T1000 (cell line): ENCODE measurements at regions not wholly inside any gene's neighbourhood (a gene's known extent, or its start where the extent isn't known, plus 50 kb on each side); places are given as distances from the start of the nearest gene placed in this dataset.
"Not testable (repeated sequence)": the region's sequence is repeated elsewhere in the genome, so short reads cannot be mapped to it uniquely, and the experiment has no call there.

Experiments
- DNase-seq: peaks from one replicate; lab custom pipeline; 2025; ENCODE audit warnings: mixed read lengths; lab: John Stamatoyannopoulos, UW

- no peak for DNase-seq
Observed at GRCh38 chr4:117574085-117574484, 460.2 kb upstream of the NDST3 start.

GRCh38 chr4:117575850-117576249 is 458.4 kb upstream of the NDST3 start:
- DNase-seq = no peak

- no peak for DNase-seq
Observed at GRCh38 chr4:117577686-117578311, 456.5 kb upstream of the NDST3 start.

- DNase-seq = no peak
Observed at GRCh38 chr4:117588771-117589170, 445.5 kb upstream of the NDST3 start.

- DNase-seq = no peak
Observed at GRCh38 chr4:117596917-117597480, 437.3 kb upstream of the NDST3 start.

- DNase-seq = not testable (repeated sequence)
Observed at GRCh38 chr4:117599393-117599792, 434.9 kb upstream of the NDST3 start.

- DNase-seq = not testable (repeated sequence)
Observed at GRCh38 chr4:117600936-117601335, 433.4 kb upstream of the NDST3 start.

GRCh38 chr4:117610706-117611308 is 423.5 kb upstream of the NDST3 start:
- no peak for DNase-seq

GRCh38 chr4:117621673-117622072 is 412.6 kb upstream of the NDST3 start:
- no peak for DNase-seq

GRCh38 chr4:117623326-117623725 is 411.0 kb upstream of the NDST3 start:
- DNase-seq = peak; percentile 41

- DNase-seq = no peak
Observed at GRCh38 chr4:117626664-117627063, 407.6 kb upstream of the NDST3 start.

- DNase-seq = no peak
Observed at GRCh38 chr4:117634716-117635115, 399.6 kb upstream of the NDST3 start.

GRCh38 chr4:117637347-117637746 is 396.9 kb upstream of the NDST3 start:
- DNase-seq = no peak

- DNase-seq = no peak
Observed at GRCh38 chr4:117640836-117641235, 393.4 kb upstream of the NDST3 start.

GRCh38 chr4:117641519-117641918 is 392.8 kb upstream of the NDST3 start:
- DNase-seq = no peak

- no peak for DNase-seq
Observed at GRCh38 chr4:117654079-117654478, 380.2 kb upstream of the NDST3 start.

GRCh38 chr4:117660668-117661067 is 373.6 kb upstream of the NDST3 start:
- no peak for DNase-seq

- DNase-seq = no peak
Observed at GRCh38 chr4:117661091-117662072, 372.9 kb upstream of the NDST3 start.

GRCh38 chr4:117664706-117665444 is 369.4 kb upstream of the NDST3 start:
- no peak for DNase-seq

GRCh38 chr4:117676153-117676552 is 358.1 kb upstream of the NDST3 start:
- no peak for DNase-seq

GRCh38 chr4:117678861-117679260 is 355.4 kb upstream of the NDST3 start:
- no peak for DNase-seq
